SK-N-SH (cell line): ENCODE measurements at regions not wholly inside any gene's neighbourhood (a gene's known extent, or its start where the extent isn't known, plus 50 kb on each side); places are given as distances from the start of the nearest gene placed in this dataset.

Source experiments
- CTCF ChIA-PET: fragments of 300-600, 350-600 bp; formaldehyde crosslinking; extraction: SDS; loops from one replicate; lab custom pipeline; 2021; lab: Yijun Ruan, JAX
- POLR2A ChIA-PET: fragments of 350-600 bp; sonication (Branson Sonifier 250); formaldehyde crosslinking; extraction: SDS; loops from one replicate; lab custom pipeline; 2020; ENCODE audit warnings: antibody characterized with exemption, inconsistent platforms; lab: Yijun Ruan, JAX
- DNase-seq: peaks from one replicate; pipeline ENCODE4 v3.0.0; 2012
- H2AFZ ChIP-seq: fragments of 200-600 bp; sonication (generic); 2 replicates; pipeline ENCODE4 v1.8.1; 2016; ENCODE audit warnings: antibody characterized with exemption, mild to moderate bottlenecking, low read depth
- H3F3A ChIP-seq: fragments of 200-600 bp; sonication (generic); replicated peaks from 2 replicates; pipeline ENCODE3; 2016; ENCODE audit warnings: antibody characterized with exemption, mild to moderate bottlenecking; ENCODE audit not compliant: insufficient read depth
- H3K27ac ChIP-seq, 2 experiments: fragments of 200-500 bp in 1 of 2; fragments of 200-600 bp in 1 of 2; sonication (Bioruptor generic) in 1 of 2; sonication (generic), shearing (Covaris generic) in 1 of 2; 2 replicates each; pipeline versions ENCODE4 v1.5.1 to v1.6.1; 2014 to 2016; ENCODE audit warnings: low read depth in 2 of 2, inconsistent platforms in 1 of 2, low read length in 1 of 2, mild to moderate bottlenecking in 1 of 2, mixed read lengths in 1 of 2
- H3K27me3 ChIP-seq: fragments of 200-600 bp; sonication (generic), shearing (Covaris generic); 2 replicates; pipeline ENCODE4 v1.6.1; 2016; ENCODE audit warnings: mixed run types; ENCODE audit not compliant: insufficient read depth
- H3K36me3 ChIP-seq, 2 experiments: fragments of 200-500 bp in 1 of 2; fragments of 200-600 bp in 1 of 2; sonication (Bioruptor generic) in 1 of 2; sonication (generic) in 1 of 2; replicated peaks in 1 of 2; 2 replicates each; pipeline versions ENCODE3 to v1.5.1; 2014 to 2016; ENCODE audit warnings: low read length in 1 of 2, mild to moderate bottlenecking in 1 of 2; ENCODE audit not compliant: insufficient read depth in 2 of 2, control insufficient read depth in 1 of 2
- H3K4me1 ChIP-seq, 2 experiments: fragments of 200-500 bp in 1 of 2; fragments of 200-600 bp in 1 of 2; sonication (Bioruptor generic) in 1 of 2; sonication (generic), shearing (Covaris generic) in 1 of 2; 2 replicates each; pipeline versions ENCODE4 v1.5.1 to v1.6.1; 2014 to 2016; ENCODE audit warnings: low read depth in 1 of 2, low read length in 1 of 2, mixed run types in 1 of 2; ENCODE audit not compliant: insufficient read depth in 2 of 2, control insufficient read depth in 1 of 2
- H3K4me2 ChIP-seq: fragments of 200-600 bp; sonication (generic), shearing (Covaris generic); 2 replicates; pipeline ENCODE4 v1.6.1; 2017; ENCODE audit warnings: mixed run types
- H3K4me3 ChIP-seq, 2 experiments: fragments of 200-500 bp in 1 of 2; fragments of 200-600 bp in 1 of 2; sonication (Bioruptor generic) in 1 of 2; sonication (generic), shearing (Covaris generic) in 1 of 2; 2 replicates each; pipeline versions ENCODE4 v1.5.1 to v1.8.1; 2014 to 2016; ENCODE audit warnings: low read depth in 2 of 2, inconsistent platforms in 1 of 2, low read length in 1 of 2, mild to moderate bottlenecking in 1 of 2, mixed read lengths in 1 of 2, moderate library complexity in 1 of 2
- H3K79me2 ChIP-seq: fragments of 200-600 bp; sonication (generic); 2 replicates; pipeline ENCODE4 v1.8.1; 2017; ENCODE audit warnings: mild to moderate bottlenecking; ENCODE audit not compliant: insufficient read depth
- H3K9ac ChIP-seq: fragments of 200-600 bp; sonication (generic); 2 replicates; pipeline ENCODE4 v1.6.1; 2017; ENCODE audit warnings: mixed run types
- H3K9me2 ChIP-seq: fragments of 200-600 bp; sonication (generic); 2 replicates; pipeline ENCODE4 v1.6.1; 2017; ENCODE audit warnings: mixed run types
- H3K9me3 ChIP-seq: fragments of 200-600 bp; sonication (generic); 2 replicates; pipeline ENCODE4 v1.6.1; 2017; ENCODE audit warnings: mixed run types, mild to moderate bottlenecking, moderate library complexity
- H4K20me1 ChIP-seq: fragments of 200-600 bp; sonication (generic); 2 replicates; pipeline ENCODE4 v1.6.1; 2017; ENCODE audit warnings: mild to moderate bottlenecking, mixed run types; ENCODE audit not compliant: insufficient read depth
- CHD2 ChIP-seq: fragments of 150-350 bp; IDR thresholded peaks from 2 replicates; pipeline ENCODE4 v1.6.1; 2018; ENCODE audit warnings: low read length; ENCODE audit not compliant: partially characterized antibody
- EP300 ChIP-seq, 2 experiments: IDR thresholded peaks; 2 replicates each; pipeline versions ENCODE4 v1.4.0 to v1.6.1; 2012; ENCODE audit warnings: borderline replicate concordance in 1 of 2, low read depth in 1 of 2, low read length in 1 of 2
- FOSL2 ChIP-seq: IDR thresholded peaks from 2 replicates; pipeline ENCODE4 v1.4.0; 2012; ENCODE audit warnings: low read depth, mild to moderate bottlenecking, moderate library complexity, borderline replicate concordance
- FOXJ3 ChIP-seq: sonication (generic); formaldehyde crosslinking; IDR thresholded peaks from 2 replicates; pipeline ENCODE4 v1.5.1; 2020; ENCODE audit warnings: mild to moderate bottlenecking, missing genetic modification reagents
- FOXM1 ChIP-seq: IDR thresholded peaks from 2 replicates; pipeline ENCODE4 v1.4.0; 2012; ENCODE audit warnings: low read depth, mild to moderate bottlenecking
- GATA2 ChIP-seq: sonication (generic); formaldehyde crosslinking; IDR thresholded peaks from 2 replicates; pipeline ENCODE4 v1.5.0; 2020; ENCODE audit warnings: mild to moderate bottlenecking, missing genetic modification reagents
- JUND ChIP-seq: IDR thresholded peaks from 2 replicates; pipeline ENCODE4 v1.4.0; 2012
- MEF2A ChIP-seq: IDR thresholded peaks from 2 replicates; pipeline ENCODE4 v1.4.0; 2012; ENCODE audit warnings: low read depth, borderline replicate concordance
- NFIC ChIP-seq: IDR thresholded peaks from 2 replicates; pipeline ENCODE4 v1.4.0; 2012; ENCODE audit warnings: borderline replicate concordance
- RCOR1 ChIP-seq: fragments of 150-350 bp; IDR thresholded peaks from 2 replicates; pipeline ENCODE4 v1.6.1; 2017; ENCODE audit warnings: antibody characterized with exemption, low read length
- REST ChIP-seq: IDR thresholded peaks from 2 replicates; pipeline ENCODE4 v1.6.1; 2012; ENCODE audit warnings: mild to moderate bottlenecking, low read depth, low read length, moderate library complexity
- SIN3A ChIP-seq: IDR thresholded peaks from 2 replicates; pipeline ENCODE4 v1.6.1; 2012; ENCODE audit warnings: low read depth, mild to moderate bottlenecking, low read length, moderate library complexity, borderline replicate concordance
- TAF1 ChIP-seq: IDR thresholded peaks from 2 replicates; pipeline ENCODE4 v1.6.1; 2012; ENCODE audit warnings: low read depth, mild to moderate bottlenecking, low read length, moderate library complexity, borderline replicate concordance
- TCF12 ChIP-seq: IDR thresholded peaks from 2 replicates; pipeline ENCODE4 v1.4.0; 2012
- ZBTB33 ChIP-seq: IDR thresholded peaks from 2 replicates; pipeline ENCODE4 v1.4.0; 2012; ENCODE audit warnings: low read depth, borderline replicate concordance
- WGBS: methylation state at CpG from one replicate; pipeline ENCODE4 v1.1.6; 2017; ENCODE audit warnings: low lambda C conversion rate; 5-methylcytosine and 5-hydroxymethylcytosine counted together
- TF ChIP-seq, protein P1 (sequence below): IDR thresholded peaks from 2 replicates; pipeline ENCODE4 v1.4.0; 2012; ENCODE audit warnings: low read depth, borderline replicate concordance
- TF ChIP-seq, protein P2 (sequence below): IDR thresholded peaks from 2 replicates; pipeline ENCODE4 v1.4.0; 2012; ENCODE audit warnings: low read depth

DNA sequence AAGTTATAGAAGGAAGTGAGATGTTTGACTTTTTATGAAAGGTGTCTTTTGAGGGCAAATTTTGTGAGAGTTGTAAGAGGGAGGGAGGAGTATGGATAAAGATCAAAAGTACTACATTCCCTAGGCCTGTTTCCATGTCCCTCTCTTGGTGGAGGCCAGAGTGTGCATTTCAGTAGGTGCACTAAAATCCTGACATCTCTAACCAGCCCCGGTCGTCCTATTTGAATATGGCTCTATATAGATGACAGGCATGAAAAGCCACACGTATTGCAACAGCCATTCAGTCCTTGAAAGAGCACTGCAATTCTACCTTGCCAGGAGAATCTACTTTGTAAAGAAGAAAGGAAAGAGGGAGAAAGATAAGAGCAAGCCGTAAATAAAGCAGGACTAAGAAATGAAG is 510.1 kb downstream of the IRS2 start:
- DNase-seq: no peak
- Histone ChIP-seq H3K4me1 (peaks cover 3 to 18% of the 10 kb centered on the region in 2 experiments; a peak in 2 of 4 replicates), H3K79me2 (no peaks in the 10 kb centered on the region), H2AFZ (no peak overlapping the region), H3K9me3 (no peaks in the 10 kb centered on the region), H3K27me3 (no peaks in the 10 kb centered on the region), H3K9me2 (no peaks in the 10 kb centered on the region), H3K9ac (no peak overlapping the region), H3F3A (no peaks in the 10 kb centered on the region), H3K4me3 (no peak overlapping the region), H3K36me3 (no peaks in the 10 kb centered on the region), H4K20me1 (no peaks in the 10 kb centered on the region), H3K4me2 (no peak overlapping the region), H3K27ac (no peak overlapping the region)
- TF ChIP-seq RCOR1 (no peak), TAF1 (no peak), EP300 (IDR thresholded peaks at IDR 0.05; ENCODE audit: borderline replicate concordance in 1 of 2, low read depth in 1 of 2, low read length in 1 of 2) (no peak), ZBTB33 (no peak), FOXJ3 (CRISPR knock-in tag) (no peak), TCF12 (no peak), FOXM1 (no peak), CHD2 (no peak), MEF2A (no peak), SIN3A (no peak), NFIC (no peak), REST (no peak), GATA2 (CRISPR knock-in tag) (no peak), JUND (no peak), FOSL2 (no peak)
- TF ChIP-seq, protein P1, sequence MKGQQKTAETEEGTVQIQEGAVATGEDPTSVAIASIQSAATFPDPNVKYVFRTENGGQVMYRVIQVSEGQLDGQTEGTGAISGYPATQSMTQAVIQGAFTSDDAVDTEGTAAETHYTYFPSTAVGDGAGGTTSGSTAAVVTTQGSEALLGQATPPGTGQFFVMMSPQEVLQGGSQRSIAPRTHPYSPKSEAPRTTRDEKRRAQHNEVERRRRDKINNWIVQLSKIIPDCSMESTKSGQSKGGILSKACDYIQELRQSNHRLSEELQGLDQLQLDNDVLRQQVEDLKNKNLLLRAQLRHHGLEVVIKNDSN: no peak
- TF ChIP-seq, protein P2, sequence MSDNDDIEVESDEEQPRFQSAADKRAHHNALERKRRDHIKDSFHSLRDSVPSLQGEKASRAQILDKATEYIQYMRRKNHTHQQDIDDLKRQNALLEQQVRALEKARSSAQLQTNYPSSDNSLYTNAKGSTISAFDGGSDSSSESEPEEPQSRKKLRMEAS: no peak
- 96% methylated on average over 4 of the region's 4 CpGs for WGBS
- ChIA-PET POLR2A (no interaction called here), CTCF (no interaction called here)
